Left ventricle myocardium superior (tissue), 1 donor: ENCODE measurements at regions not wholly inside any gene's neighbourhood (a gene's known extent, or its start where the extent isn't known, plus 50 kb on each side); places are given as distances from the start of the nearest gene placed in this dataset.
"Not testable (repeated sequence)": the region's sequence is repeated elsewhere in the genome, so short reads cannot be mapped to it uniquely, and the experiment has no call there.

Experiments used
- ATAC-seq: fragments of 200-7000 bp; cut with Tn5 transposase; one replicate; pipeline ENCODE4 v1.9.1; 2020; ENCODE audit warnings: mild to moderate bottlenecking, moderate library complexity
- DNase-seq: peaks from one replicate; pipeline ENCODE4 v3.0.0-alpha.2; 2020
- intact Hi-C: fragments of 100-400 bp; cut with micrococcal nuclease; formaldehyde crosslinking; loops from one replicate; pipeline ENCODE4 v1.11.0; 2022
- donor health status: DM: no; HTN: yes; CAD: no; lungs with severe emphysema.

GRCh38 chr10:78464118-78464855 is 430.6 kb downstream of the RPS24 start:
- ATAC-seq (no peak), DNase-seq (no peak)
- intact Hi-C loops: no loop called here

- DNase-seq (no peak), ATAC-seq (no peak)
- intact Hi-C loops: no loop called here
Measured at GRCh38 chr10:78464856-78465267, 431.2 kb downstream of the RPS24 start.

GRCh38 chr10:78465431-78465830 is 431.8 kb downstream of the RPS24 start:
- DNase-seq: no peak
- intact Hi-C loops: no loop called here
- ATAC-seq: no peak

- DNase-seq: no peak
- no peak for ATAC-seq
- intact Hi-C loops: no loop called here
Measured at GRCh38 chr10:78467496-78468106, 433.9 kb downstream of the RPS24 start.

GRCh38 chr10:78468731-78469130 is 435.1 kb downstream of the RPS24 start:
- intact Hi-C loops, ATAC-seq, DNase-seq: not testable (repeated sequence)

GRCh38 chr10:78470267-78471103 is 436.8 kb downstream of the RPS24 start:
- ATAC-seq: no peak
- intact Hi-C loops: no loop called here
- no peak for DNase-seq

GRCh38 chr10:78471326-78471722 is 437.7 kb downstream of the RPS24 start:
- DNase-seq: no peak
- intact Hi-C loops: no loop called here
- ATAC-seq: no peak

- ATAC-seq (no peak), DNase-seq (no peak)
- intact Hi-C loops: no loop called here
Measured at GRCh38 chr10:78471723-78472550, 438.3 kb downstream of the RPS24 start.

GRCh38 chr10:78472551-78472890 is 438.9 kb downstream of the RPS24 start:
- no peak for DNase-seq
- no peak for ATAC-seq
- intact Hi-C loops: no loop called here

GRCh38 chr10:78473006-78473405 is 439.3 kb downstream of the RPS24 start:
- DNase-seq (no peak), ATAC-seq (no peak)
- intact Hi-C loops: no loop called here

GRCh38 chr10:78474743-78475142 is 441.1 kb downstream of the RPS24 start:
- no peak for ATAC-seq
- intact Hi-C loops: no loop called here
- DNase-seq: no peak

- ATAC-seq (no peak), DNase-seq (no peak)
- intact Hi-C loops: no loop called here
Measured at GRCh38 chr10:78475437-78475836, 441.8 kb downstream of the RPS24 start.

GRCh38 chr10:78476156-78476555 is 442.5 kb downstream of the RPS24 start:
- intact Hi-C loops: no loop called here
- ATAC-seq: no peak
- DNase-seq: no peak

GRCh38 chr10:78476844-78477243 is 443.2 kb downstream of the RPS24 start:
- DNase-seq (no peak), ATAC-seq (no peak)
- intact Hi-C loops: no loop called here

GRCh38 chr10:78478919-78479318 is 445.3 kb downstream of the RPS24 start:
- ATAC-seq: no peak
- DNase-seq: no peak
- intact Hi-C loops: no loop called here

GRCh38 chr10:78479467-78479866 is 445.8 kb downstream of the RPS24 start:
- DNase-seq (no peak), ATAC-seq (no peak)
- intact Hi-C loops: no loop called here

- no peak for ATAC-seq
Measured at GRCh38 chr10:78481842-78482241, 448.2 kb downstream of the RPS24 start.

GRCh38 chr10:78483641-78484040 is 450.0 kb downstream of the RPS24 start:
- no peak for DNase-seq
- intact Hi-C loops: no loop called here
- ATAC-seq: no peak

More at GRCh38 chr10:78481842-78482241, 448.2 kb downstream of the RPS24 start:
- intact Hi-C loops: no loop called here
- no peak for DNase-seq

- ATAC-seq (no peak), DNase-seq (no peak)
- intact Hi-C loops: no loop called here
Measured at GRCh38 chr10:78489034-78489433, 455.4 kb downstream of the RPS24 start.
